GM19351 (cell line): ENCODE measurements at regions not wholly inside any gene's neighbourhood (a gene's known extent, or its start where the extent isn't known, plus 50 kb on each side); places are given as distances from the start of the nearest gene placed in this dataset.
A peak's percentile ranks its signal among the peaks of the same experiment; 100 is the strongest.
"Not testable (repeated sequence)": the region's sequence is repeated elsewhere in the genome, so short reads cannot be mapped to it uniquely, and the experiment has no call there.

Source experiments
- ATAC-seq: cut with Tn5 transposase; IDR thresholded peaks from one replicate; pipeline ENCODE4 v1.9.1; 2021; ENCODE audit warnings: mild to moderate bottlenecking, moderate library complexity; ENCODE audit not compliant: unreplicated experiment

DNA sequence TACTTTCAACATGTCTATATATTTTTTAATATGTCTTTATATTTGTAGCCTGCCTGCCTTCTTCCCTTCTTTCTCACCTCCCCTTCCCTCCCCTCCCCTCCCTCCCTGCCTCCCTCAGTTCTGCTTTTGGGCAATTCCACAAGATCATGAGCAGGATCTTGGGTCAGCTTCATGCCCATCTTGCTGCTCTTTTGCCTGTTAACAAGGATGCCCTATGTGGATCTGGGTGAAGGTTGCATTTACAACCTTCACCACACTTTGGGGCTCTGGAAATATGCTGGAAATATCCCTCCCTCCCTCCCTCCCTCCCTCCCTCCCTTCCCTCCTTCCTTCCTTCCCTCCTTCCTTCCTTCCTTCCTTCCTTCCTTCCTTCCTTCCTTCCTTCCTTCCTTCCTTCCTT lies 334.1 kb upstream of the FAM98A start:
- no peak for ATAC-seq

DNA sequence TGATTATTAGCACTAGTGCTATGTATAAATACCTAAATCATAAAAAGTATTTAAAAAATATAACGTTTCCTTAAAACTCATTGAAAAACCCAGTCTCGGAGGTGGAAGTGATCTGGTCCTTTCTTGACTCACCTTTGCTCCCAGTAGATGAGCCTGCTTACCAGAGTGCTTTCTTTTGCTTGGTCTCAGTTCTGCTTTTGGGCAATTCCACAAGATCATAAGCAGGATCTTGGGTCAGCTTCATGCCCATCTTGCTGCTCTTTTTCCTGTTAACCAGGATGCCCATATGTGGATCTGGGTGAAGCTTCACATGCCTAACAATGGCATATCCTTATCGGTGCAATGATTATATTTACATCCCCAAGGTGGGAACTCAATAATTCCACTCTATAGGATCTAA lies 332.1 kb upstream of the FAM98A start:
- no peak for ATAC-seq

GRCh38 chr2:33929467-33929866 lies 330.4 kb upstream of the FAM98A start:
- peak; percentile 87 for ATAC-seq

GRCh38 chr2:33927756-33928155 lies 328.7 kb upstream of the FAM98A start:
- no peak for ATAC-seq

GRCh38 chr2:33925311-33925710 lies 326.2 kb upstream of the FAM98A start:
- no peak for ATAC-seq

- ATAC-seq: no peak
Measured at GRCh38 chr2:33924586-33925169, 325.6 kb upstream of the FAM98A start.

DNA sequence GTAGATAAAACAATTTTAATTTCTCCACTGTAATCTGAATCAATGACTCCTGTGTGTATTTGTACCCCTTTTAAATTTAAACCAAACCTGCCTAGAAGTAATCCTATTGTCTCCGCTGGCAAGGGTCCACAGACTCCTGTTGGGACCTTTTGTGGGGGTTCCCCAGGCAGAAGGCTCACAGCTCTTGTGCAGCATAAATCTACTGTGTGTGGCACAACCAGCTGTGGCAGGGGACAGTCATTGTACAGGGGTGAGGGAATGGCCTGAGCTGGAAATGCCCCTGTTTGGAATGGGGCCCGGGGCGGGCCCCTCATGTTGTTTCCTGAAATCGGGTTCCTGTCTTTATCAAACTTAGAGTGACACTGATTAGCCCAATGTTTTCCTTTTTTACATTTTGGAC lies 318.2 kb upstream of the FAM98A start:
- no peak for ATAC-seq

GRCh38 chr2:33913071-33913616 lies 314.0 kb upstream of the FAM98A start:
- no peak for ATAC-seq

- ATAC-seq: no peak
Measured at GRCh38 chr2:33911327-33911726, 312.2 kb upstream of the FAM98A start.

GRCh38 chr2:33909945-33910695 lies 311.0 kb upstream of the FAM98A start:
- no peak for ATAC-seq

DNA sequence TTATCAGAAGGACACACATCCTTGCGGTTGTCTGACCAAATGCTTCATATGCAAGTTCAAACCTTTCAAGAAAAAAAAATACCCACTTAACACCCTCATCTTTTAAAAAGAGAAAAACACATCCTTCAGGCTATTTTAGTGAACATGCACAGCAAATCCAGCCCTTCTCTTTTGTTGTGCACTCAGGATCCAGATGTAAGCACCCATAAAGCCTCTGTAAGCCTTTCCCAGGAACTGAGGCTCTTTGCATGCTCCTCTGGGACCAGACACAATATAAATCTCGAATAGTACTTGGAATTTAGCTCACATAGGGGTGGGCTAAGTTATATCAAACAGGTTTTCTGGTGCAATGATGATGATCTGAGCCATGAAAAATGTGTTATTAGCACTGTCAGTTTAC lies 308.8 kb upstream of the FAM98A start:
- ATAC-seq: no peak

- ATAC-seq: not testable (repeated sequence)
Measured at GRCh38 chr2:33906129-33906528, 307.0 kb upstream of the FAM98A start.

GRCh38 chr2:33904801-33905200 lies 305.7 kb upstream of the FAM98A start:
- no peak for ATAC-seq

DNA sequence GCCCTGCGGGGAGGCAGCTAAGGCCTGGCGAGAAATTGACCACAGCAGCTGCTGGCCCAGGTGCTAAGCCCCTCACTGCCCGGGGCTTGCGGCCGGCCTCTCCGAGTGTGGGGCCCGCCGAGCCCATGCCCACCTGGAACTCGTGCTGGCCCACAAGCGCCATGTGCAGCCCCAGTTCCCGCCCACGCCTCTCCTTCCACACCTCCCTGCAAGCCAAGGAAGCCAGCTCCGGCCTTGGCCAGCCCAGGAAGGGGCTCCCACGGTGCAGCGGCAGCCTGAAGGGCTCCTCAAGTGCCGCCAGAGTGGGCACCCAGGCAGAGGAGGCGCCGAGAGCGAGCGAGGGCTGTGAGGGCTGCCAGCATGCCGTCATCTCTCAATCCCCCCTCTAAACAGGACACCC lies 304.6 kb upstream of the FAM98A start:
- no peak for ATAC-seq

DNA sequence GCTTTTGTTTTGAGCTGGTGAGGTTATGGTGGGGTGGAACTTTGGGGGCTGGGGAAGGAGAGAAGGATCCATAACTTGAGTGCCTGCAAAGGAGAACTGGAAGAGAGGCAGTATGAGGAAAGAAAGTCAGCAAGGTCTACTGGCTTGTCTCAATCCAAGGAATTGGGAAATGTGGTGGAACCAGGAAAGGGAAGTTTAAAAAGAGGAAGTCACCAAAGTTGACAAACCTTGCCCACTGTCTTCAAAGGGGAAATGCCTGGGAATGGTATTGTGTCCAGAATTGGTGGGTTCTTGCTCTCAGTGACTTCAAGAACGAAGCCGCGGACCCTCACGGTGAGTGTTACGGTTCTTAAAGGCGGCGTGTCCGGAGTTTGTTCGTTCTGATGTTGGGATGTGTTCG lies 304.1 kb upstream of the FAM98A start:
- no peak for ATAC-seq

- no peak for ATAC-seq
Measured at GRCh38 chr2:33900610-33901009, 301.5 kb upstream of the FAM98A start.

DNA sequence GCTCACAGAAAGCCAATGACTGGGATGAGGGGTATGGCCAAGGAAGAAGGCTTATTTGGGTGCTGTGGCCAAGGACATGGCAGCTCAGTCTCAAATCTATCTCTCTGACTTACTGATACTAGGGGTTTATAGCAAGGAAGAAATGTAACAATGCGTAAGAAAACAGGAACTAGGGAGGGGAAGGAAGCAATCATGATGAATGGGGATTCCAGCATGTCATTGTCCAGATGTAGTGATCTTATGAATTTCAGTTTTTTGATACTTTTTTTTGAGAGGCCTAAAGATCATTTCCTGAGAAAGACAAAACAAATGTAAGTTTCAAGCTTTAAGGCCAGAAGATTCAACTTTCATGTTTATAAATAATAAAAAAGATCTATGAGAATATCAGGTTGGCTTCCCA lies 298.6 kb upstream of the FAM98A start:
- ATAC-seq: no peak

DNA sequence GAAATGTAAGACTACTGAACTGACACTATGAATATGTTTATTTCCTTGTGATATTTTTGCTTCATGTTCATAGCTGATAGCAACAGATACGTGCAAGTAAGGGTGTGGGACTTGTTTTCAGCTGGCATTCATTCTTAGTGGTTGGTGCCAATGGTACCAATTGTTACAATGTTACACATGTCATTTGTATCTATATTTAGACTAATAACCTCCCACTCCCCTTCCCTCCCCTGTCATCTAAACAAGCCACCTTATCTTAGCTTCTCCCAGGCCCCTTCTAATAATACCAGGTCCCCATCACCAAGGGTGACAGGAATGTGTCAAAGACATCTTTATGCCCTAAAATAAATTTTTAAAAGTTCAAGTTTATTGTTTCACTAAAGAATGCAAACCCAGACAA lies 294.7 kb upstream of the FAM98A start:
- ATAC-seq: no peak

DNA sequence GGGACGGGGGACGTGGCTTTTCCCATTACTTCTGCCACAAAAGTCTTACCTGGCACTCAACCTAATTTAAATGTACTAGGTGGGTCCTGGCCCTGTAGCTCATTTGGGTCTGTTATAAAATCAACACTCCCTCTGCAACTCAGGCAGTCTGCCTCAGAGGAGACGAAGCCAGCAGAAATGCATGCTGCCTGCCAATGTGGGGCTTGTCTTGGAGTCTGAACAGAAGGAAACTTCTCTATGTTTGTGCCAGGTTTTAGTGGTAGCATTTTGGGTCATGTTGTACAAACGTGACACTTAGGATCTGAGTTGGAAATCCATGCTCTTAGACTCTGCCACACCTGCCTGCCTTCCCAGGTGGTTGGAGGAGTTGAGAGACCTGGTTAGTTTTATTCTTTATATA lies 292.5 kb upstream of the FAM98A start:
- no peak for ATAC-seq

DNA sequence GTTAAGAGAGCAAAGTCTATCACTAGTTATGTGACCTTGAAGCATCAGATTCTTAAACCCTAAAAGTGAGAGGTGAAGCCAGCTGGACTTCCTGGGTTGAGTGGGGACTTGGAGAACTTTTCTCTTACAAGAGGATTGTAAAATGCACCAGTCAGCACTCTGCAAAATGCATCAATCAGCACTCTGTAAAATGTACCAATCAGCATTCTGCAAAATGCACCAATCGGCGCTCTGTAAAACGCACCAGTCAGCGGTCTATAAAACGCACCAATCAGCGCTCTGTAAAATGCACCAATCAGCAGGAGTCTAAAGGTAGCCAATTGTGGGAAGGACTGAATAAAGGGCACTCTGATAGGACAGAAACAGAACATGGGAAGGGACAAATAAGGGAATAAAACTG lies 291.6 kb upstream of the FAM98A start:
- no peak for ATAC-seq

- ATAC-seq: no peak
Measured at GRCh38 chr2:33877348-33878016, 278.4 kb upstream of the FAM98A start.

GRCh38 chr2:33873076-33873605 lies 274.0 kb upstream of the FAM98A start:
- no peak for ATAC-seq
